NCI-H2171 treated with DMSO at 0.1 percent for 48 hours (cell line): ENCODE measurements at regions not wholly inside any gene's neighbourhood (a gene's known extent, or its start where the extent isn't known, plus 50 kb on each side); places are given as distances from the start of the nearest gene placed in this dataset.

Experiments
- DNase-seq: peaks from one replicate; lab custom pipeline; 2025; lab: John Stamatoyannopoulos, UW

DNA sequence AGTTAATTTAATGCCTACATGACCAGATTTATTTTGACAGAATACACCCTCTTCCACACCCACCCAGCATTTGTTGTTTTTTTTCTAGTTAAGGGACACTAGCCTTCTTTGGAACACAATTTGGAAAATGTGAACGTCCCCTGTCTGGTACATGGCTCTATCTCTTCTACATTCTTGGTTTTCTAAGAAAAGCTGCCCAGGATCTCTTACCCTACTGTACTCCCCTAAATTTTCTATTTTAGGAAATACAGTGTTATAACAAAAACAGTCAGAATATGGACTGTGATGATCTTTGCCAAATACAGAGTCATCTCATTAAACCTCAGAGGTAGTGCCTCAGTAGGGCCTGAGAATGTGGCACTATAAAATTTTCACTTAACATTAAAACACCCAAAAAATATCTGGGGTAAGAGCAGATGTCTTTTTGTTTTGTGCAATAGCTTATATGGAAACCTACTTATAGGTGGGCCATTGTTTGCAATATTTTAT, 93.1 kb upstream of the SPON1 start:
- no peak for DNase-seq

DNA sequence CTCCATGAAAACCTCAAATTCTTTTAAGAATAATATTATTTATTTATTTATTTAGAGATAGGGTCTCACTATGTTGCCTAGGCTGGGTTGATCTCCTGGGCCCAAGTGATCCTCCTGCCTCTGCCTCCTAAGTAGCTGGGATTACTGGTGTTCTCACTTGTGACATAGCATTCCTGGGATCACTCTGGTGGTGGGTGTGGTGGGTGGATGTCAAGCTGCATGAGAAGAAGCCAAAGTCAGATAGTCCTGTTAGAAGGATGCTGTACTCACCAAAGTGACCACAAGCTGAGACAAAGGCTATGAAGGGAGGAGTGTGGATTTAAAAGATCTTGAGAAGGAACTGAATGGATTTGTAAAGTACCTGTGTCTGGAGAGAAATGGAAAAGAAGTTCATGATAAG, 87.9 kb upstream of the SPON1 start:
- DNase-seq: no peak

DNA sequence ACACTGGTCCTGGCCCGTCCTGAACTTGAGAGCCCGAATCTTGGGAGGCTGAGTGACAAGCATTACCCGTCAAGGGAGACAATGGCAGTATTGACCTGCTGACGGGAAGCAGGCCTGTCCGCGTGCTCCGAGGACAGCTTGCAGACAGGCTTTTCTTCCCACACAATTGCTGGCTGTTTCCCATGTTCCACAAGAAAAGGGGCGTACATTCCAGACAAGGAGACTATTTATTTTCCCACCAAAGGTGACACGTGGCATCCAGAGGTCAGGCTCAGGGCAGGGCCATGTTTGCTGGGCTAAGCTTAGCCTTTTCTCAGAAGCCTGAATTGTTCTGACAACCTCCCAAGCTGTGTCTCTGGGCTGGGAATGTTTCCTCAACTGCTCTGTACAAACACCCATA, 86.9 kb upstream of the SPON1 start:
- DNase-seq: no peak

DNA sequence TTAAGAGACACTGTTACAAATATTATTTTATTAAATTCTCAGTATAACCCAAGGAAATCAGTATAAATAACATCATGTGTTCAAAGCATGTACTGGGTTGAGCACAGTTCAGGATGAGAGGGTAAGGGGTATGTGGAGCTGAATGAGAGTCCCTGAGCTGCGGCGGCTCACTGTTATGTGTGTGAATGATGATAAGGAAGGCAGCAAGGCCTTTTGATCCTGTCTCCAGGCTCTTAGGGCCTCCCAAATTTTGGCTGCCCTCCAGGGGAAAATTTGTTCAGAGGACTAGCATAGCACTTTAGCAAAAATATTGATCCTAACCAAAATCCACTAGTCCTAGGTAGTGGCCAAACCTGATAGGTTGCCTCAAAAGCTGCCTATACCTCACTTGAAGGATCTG, 86.1 kb upstream of the SPON1 start:
- no peak for DNase-seq

DNA sequence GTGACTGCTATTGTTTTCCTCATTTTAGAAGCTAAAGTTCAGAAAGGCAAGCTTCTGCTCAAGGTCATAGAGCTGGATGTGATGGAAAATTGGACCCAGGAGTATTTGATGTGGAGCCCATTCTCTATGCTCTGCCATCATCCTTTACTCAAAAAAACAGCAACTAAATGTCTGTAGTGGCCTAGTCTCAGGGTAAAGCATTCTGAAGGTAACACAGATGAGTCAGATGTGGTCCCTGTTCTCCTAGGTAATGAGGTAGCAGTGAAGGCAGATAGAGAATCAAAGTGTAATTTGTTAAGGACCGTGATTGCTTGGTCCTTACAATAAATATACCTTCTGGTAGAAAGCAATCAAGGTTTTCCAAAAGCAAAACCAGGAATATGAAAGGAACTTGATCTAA, 84.4 kb upstream of the SPON1 start:
- no peak for DNase-seq

DNA sequence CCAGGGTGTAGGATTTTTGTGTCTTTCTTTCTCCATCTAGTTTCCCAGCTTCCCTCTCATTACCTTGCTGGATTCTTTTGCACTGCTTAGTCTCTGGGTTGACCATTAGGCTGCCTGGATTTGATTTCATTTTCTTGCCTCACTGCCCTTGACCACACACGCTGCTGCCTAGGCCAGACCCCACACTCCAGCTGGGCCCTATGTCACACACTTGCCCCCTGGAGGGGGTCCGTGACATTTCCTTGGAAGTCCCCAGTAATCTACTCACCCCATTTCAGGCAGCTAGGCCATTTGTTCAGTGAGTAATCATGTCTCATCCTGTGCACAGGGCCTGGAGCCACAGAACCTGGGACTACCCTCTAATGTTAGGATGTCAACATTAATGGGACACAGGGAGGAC, 81.9 kb upstream of the SPON1 start:
- no peak for DNase-seq

DNA sequence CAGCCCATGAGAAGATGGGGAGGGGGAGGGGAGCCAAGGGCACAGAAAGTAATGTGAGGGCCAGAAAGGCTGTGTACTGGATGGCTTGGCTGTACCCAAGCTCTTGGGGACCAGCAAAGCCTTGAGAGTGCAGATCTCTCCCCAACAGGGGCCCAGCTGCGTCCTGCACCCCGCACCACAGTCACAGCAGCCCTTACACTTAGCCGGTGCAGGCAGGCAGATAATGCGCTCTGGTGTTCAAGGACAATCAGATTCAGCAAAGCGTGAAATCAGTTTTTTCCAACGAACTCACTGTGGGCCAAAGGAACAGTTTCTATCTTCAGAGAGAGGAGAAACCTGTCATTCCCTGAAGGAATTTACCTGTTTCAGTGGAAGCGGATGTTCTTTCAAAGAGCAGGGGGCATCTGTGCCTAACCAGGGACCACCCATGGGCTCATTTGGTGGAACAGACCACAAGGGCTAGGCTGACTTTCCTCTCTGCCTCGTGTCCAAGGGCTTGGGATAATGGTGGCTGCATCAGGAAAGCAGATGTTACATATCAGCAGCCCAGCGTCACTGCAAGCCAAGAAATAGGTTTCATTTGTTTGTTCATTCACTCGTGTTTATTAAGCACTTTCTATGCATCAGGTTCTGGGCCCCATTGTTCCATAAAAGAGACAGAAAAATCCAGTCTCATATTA, 81.2 kb upstream of the SPON1 start:
- peak; percentile 40 for DNase-seq

- DNase-seq: no peak
Observed at GRCh38 chr11:13883042-13883441, 79.5 kb upstream of the SPON1 start.

GRCh38 chr11:13883589-13883988, 78.9 kb upstream of the SPON1 start:
- no peak for DNase-seq

GRCh38 chr11:13884158-13884799, 78.2 kb upstream of the SPON1 start:
- DNase-seq: no peak

DNA sequence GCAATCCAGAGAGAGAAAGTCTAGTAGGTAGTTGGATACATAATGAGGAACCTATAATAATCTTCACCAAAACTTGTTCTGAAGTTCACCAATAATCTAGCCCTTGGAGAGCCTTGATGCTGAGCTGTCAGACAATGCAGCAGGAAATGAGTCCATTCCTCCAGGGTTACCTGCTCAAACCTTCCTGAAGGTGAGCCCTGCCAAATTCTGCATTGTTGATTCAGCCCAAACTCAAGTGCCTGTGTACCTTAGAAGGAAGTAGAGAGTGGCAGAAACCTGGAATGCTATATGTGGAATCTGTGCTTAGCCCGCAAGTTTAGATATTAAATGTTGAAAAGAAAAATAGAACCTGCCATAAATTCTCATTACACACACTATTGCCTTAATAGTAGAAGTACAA, 77.4 kb upstream of the SPON1 start:
- DNase-seq: no peak

DNA sequence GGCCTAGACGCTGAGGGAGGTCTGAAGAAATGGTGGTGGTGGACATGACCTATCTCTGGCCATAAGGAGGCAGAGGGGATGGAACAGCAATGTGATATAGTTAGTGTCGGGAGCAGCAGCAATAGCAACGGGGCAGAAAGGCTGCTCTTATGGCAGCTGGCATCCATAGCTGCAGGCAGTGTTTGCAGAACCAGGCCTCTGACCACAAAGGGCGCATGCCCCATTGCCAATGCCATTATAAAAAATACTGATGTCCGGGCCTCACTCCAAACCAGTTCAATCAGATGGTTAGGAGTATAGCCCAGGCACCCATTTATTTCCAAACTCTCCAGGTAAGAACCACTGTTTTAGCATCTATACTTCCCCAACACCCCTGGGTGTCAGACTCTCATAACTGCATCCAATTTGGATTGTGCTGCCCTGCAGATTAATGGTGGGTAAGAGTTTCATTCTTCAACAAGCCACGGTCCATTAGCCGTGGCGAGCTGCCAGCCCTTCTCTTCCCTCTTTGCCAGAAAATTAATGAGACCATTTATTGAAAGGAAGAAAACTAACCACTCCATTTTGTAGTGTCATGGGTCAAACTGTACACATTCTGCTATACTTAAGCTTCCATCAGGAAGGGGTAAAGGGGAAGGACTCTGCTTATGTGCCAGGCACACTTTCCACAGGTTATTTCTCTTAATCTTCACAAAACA, 72.8 kb upstream of the SPON1 start:
- peak; percentile 14 for DNase-seq

DNA sequence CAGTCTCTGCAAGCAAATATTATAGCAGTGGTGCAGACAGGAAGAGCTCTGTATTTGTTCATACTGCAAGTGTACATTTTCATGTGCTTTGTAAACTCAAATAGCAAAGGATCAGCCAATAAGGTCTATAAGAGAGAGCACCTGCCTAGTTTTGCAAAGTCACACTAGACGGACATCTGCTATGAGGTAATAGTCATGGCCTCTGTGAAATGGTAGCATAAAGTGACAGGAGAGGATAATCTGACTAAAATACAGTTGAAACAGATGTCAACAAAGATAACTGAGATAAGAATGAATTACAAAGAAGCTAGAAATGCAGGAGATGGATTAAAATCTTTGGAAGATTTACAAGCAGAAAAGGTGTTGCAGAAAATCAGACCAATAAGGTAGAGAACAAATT, 70.6 kb upstream of the SPON1 start:
- peak; percentile 74 for DNase-seq

DNA sequence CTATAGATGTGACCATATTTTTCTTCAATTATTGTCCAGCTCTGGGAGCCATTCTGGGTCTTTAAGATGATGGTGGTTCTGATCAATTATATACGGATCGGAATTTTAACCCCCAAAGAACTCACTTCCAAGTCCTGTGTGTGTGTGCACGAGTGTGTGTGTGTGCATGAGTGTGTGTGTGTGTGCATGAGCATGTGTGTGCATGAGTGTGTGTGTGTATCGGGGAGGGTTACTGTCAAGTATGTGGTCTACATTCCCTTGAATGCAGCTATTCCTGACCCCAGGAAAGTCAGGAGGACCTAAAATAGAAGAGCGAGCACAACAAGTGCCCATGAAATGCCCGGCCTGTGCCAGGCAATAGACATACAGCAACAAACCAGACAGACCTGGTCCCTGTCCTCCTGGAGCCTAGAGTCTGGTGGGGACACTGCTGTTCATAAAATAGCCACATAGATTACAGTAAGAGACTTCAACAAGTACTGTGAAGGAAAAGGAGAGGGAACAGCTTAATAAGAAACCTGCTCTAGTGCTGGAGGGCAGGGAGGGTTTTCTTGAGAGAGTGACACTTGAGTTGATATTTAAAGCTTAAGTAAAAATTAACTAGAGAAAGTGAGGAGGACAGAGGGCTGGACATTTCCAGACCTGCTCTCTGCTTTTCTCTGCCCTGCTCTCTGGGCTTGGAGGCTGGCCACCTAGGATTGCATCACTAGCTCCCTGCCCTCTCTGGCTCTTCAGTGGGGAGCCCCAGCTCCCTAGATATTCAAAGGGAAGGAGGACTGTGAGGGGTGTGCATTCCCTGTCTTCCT, 66.1 kb upstream of the SPON1 start:
- DNase-seq: no peak

DNA sequence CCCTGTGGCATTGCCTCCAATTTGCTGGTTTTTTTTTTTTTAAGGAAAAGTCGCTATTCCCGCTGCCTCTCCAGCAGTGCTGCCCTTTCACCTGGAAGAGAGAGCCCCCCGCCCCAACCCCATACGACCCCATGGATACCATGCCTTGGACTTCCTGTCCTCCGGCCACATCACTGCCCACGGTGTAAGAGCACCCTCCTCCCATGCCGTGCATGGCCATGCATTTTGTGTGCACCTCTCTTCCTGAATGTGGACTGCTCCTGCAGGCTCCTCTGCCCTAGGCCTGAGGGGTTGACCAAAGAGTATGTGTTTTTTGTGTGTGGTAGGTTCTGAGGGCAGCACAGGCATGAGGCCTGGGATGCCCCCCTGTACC, 65.6 kb upstream of the SPON1 start:
- no peak for DNase-seq

DNA sequence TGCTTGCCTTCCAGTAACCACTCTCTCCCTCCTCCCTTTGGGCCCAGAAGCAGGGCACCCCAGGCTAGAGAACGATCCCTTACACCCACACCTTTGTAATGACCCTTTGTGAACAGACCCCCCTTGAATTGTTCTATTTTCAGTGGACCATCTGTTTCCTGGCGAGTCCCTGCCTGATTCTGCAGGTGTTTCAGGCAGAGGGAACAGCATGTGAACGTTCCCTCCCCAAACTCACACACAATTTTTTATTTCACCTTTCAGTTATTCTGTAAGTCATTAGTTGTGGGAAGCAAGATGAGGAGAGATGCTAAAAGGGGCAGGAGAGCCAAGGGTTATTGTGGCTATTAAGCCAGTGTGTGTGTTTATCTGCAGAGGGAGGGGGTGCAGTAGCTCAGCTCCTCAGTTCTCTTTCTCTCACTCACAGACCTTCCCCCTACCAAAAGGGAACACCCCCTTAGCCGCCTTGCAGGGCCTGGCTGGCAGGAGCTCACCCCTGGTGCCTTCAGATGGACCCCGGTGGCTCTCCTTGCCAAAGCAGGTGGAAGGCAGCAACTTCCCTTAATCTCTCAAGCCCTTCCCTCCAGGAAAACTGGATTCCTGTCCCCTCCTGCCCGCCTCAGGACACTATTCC, 64.8 kb upstream of the SPON1 start:
- peak; percentile 80 for DNase-seq

GRCh38 chr11:13899603-13900002, 62.9 kb upstream of the SPON1 start:
- no peak for DNase-seq

- DNase-seq: no peak
Observed at GRCh38 chr11:13902523-13902922, 60.0 kb upstream of the SPON1 start.

- DNase-seq: no peak
Observed at GRCh38 chr11:13905137-13905781, 57.3 kb upstream of the SPON1 start.

DNA sequence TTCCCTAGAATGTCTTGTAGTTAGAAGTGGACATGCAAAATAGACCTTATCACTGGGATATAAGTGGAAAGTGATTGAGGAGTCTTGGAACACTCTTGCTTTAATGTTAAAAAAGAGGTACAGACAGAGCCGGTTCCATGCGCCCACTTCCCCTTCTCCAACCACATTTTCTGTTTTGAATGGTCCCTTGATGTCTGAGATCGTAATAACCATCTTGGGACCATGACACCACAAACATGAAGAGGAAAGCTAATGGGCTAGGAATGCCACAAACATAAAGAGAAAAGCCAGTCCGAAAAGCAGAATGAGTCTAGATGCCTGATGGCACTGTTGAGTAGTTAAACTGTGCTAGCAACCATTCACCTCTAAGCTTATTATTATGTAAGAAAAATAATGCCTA, 54.8 kb upstream of the SPON1 start:
- no peak for DNase-seq

DNA sequence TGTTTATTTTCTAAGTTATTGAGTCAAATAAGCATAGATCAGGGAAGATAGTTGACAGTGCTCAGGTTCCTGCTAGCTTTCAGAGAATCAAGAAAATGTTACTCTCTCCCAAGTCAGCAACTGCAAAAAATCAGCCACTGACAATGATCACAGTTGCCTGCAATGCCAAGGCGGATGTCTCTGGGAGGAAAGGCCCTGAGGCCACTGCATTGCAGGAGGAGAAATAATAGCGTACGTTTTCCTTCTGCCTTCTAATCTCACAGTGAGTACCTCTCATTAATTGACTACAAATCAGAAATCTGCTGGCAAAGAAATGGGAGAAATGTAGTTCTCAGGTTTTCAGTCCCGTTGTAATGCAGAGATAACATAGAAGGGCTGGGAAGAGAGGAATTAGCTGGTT, 54.0 kb upstream of the SPON1 start:
- no peak for DNase-seq
